ENCODE measurements at regions not wholly inside any gene's neighbourhood (a gene's known extent, or its start where the extent isn't known, plus 50 kb on each side); places are given as distances from the start of the nearest gene placed in this dataset.

GRCh38 chr13:73842626-73843025 is 291.6 kb downstream of the KLF12 start:
- intact Hi-C loops (cut with DNase I), result no loop called here
- Histone ChIP-seq H3K4me3 (no peak overlapping the region), H3K9ac (ENCODE audit: low read depth in 2 of 2, low read length in 2 of 2) (no peak overlapping the region), H3K27ac (no peak overlapping the region), H3K36me3 (no peaks in the 10 kb centered on the region), H3K4me1 (no peaks in the 10 kb centered on the region), H3K9me3 (no peaks in the 10 kb centered on the region), H3K27me3 (no peaks in the 10 kb centered on the region)
- TF ChIP-seq, protein P1, sequence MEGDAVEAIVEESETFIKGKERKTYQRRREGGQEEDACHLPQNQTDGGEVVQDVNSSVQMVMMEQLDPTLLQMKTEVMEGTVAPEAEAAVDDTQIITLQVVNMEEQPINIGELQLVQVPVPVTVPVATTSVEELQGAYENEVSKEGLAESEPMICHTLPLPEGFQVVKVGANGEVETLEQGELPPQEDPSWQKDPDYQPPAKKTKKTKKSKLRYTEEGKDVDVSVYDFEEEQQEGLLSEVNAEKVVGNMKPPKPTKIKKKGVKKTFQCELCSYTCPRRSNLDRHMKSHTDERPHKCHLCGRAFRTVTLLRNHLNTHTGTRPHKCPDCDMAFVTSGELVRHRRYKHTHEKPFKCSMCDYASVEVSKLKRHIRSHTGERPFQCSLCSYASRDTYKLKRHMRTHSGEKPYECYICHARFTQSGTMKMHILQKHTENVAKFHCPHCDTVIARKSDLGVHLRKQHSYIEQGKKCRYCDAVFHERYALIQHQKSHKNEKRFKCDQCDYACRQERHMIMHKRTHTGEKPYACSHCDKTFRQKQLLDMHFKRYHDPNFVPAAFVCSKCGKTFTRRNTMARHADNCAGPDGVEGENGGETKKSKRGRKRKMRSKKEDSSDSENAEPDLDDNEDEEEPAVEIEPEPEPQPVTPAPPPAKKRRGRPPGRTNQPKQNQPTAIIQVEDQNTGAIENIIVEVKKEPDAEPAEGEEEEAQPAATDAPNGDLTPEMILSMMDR (IDR thresholded peaks at IDR 0.05), result no peak
- no peak for DNase-seq

- TF ChIP-seq, protein P1 (IDR thresholded peaks at IDR 0.05), result no peak
- no peaks in the 10 kb centered on the region for H3K27me3 ChIP-seq
- no peaks in the 10 kb centered on the region for H3K4me1 ChIP-seq
- no peak overlapping the region for H3K9ac ChIP-seq (ENCODE audit: low read depth in 2 of 2, low read length in 2 of 2)
- intact Hi-C loops (cut with DNase I), result no loop called here
- H3K4me3 ChIP-seq, result no peak overlapping the region
- no peaks in the 10 kb centered on the region for H3K36me3 ChIP-seq
- no peaks in the 10 kb centered on the region for H3K9me3 ChIP-seq
- no peak overlapping the region for H3K27ac ChIP-seq
- no peak for DNase-seq
Measured at GRCh38 chr13:73842184-73842583, 292.0 kb downstream of the KLF12 start.

- no peak overlapping the region for H3K9ac ChIP-seq (ENCODE audit: low read depth in 2 of 2, low read length in 2 of 2)
Measured at GRCh38 chr13:73837147-73837546, 297.1 kb downstream of the KLF12 start.

GRCh38 chr13:73835138-73835721 is 299.0 kb downstream of the KLF12 start:
- Histone ChIP-seq H3K27me3 (no peaks in the 10 kb centered on the region), H3K4me3 (no peak overlapping the region), H3K9ac (ENCODE audit: low read depth in 2 of 2, low read length in 2 of 2) (no peak overlapping the region), H3K27ac (no peak overlapping the region), H3K36me3 (no peaks in the 10 kb centered on the region), H3K9me3 (no peaks in the 10 kb centered on the region), H3K4me1 (no peaks in the 10 kb centered on the region)
- DNase-seq, result no peak
- intact Hi-C loops (cut with DNase I), result loop anchor here (5.0 to 10.0 kb wide), 2 partner anchors 80 to 1382 kb away; no protein-coding TSS in a partner anchor
- TF ChIP-seq, protein P1 (IDR thresholded peaks at IDR 0.05), result peak; percentile 38

More at GRCh38 chr13:73837147-73837546, 297.1 kb downstream of the KLF12 start:
- Histone ChIP-seq H3K27ac (no peak overlapping the region), H3K27me3 (no peaks in the 10 kb centered on the region), H3K4me3 (no peak overlapping the region), H3K9me3 (no peaks in the 10 kb centered on the region), H3K36me3 (no peaks in the 10 kb centered on the region), H3K4me1 (no peaks in the 10 kb centered on the region)
- TF ChIP-seq, protein P1 (IDR thresholded peaks at IDR 0.05), result no peak
- DNase-seq, result no peak
- intact Hi-C loops (cut with DNase I), result loop anchor here (5.0 to 10.0 kb wide), 2 partner anchors 82 to 1380 kb away; no protein-coding TSS in a partner anchor

GRCh38 chr13:73833325-73834070 is 300.7 kb downstream of the KLF12 start:
- intact Hi-C loops (cut with DNase I), result loop anchor here (5.0 to 10.0 kb wide), 2 partner anchors 79 to 454 kb away; no protein-coding TSS in a partner anchor
- Histone ChIP-seq H3K36me3 (no peaks in the 10 kb centered on the region), H3K4me1 (no peaks in the 10 kb centered on the region), H3K9ac (ENCODE audit: low read depth in 2 of 2, low read length in 2 of 2) (no peak overlapping the region), H3K27ac (no peak overlapping the region), H3K27me3 (no peaks in the 10 kb centered on the region), H3K4me3 (no peak overlapping the region), H3K9me3 (no peaks in the 10 kb centered on the region)
- no peak for DNase-seq
- TF ChIP-seq, protein P1 (IDR thresholded peaks at IDR 0.05), result no peak

Measured in colonic mucosa (tissue), 4 donors.